Right ventricle myocardium superior (tissue), 1 donor: ENCODE measurements at regions not wholly inside any gene's neighbourhood (a gene's known extent, or its start where the extent isn't known, plus 50 kb on each side); places are given as distances from the start of the nearest gene placed in this dataset.
"Not testable (repeated sequence)": the region's sequence is repeated elsewhere in the genome, so short reads cannot be mapped to it uniquely, and the experiment has no call there.

Experiments used
- ATAC-seq: fragments of 200-7000 bp; cut with Tn5 transposase; one replicate; pipeline ENCODE4 v1.9.1; 2020; ENCODE audit warnings: mild to moderate bottlenecking; ENCODE audit not compliant: poor library complexity
- DNase-seq: peaks from one replicate; pipeline ENCODE4 v3.0.0-alpha.2; 2020
- intact Hi-C: fragments of 100-400 bp; cut with DNase I; formaldehyde crosslinking; loops from one replicate; pipeline ENCODE4 v1.11.2; 2022
- donor health status: DM: no; HTN: yes; CAD: no; lungs with severe emphysema.

- ATAC-seq, DNase-seq, intact Hi-C loops: not testable (repeated sequence)
Observed at GRCh38 chr7:76862241-76862640, 169.9 kb downstream of the SPDYE17 start.

- ATAC-seq, DNase-seq, intact Hi-C loops: not testable (repeated sequence)
Observed at GRCh38 chr7:76859933-76860332, 172.2 kb downstream of the SPDYE17 start.

- ATAC-seq, intact Hi-C loops, DNase-seq: not testable (repeated sequence)
Observed at GRCh38 chr7:76854631-76855030, 177.5 kb downstream of the SPDYE17 start.

- ATAC-seq, intact Hi-C loops, DNase-seq: not testable (repeated sequence)
Observed at GRCh38 chr7:76852787-76853584, 179.2 kb downstream of the SPDYE17 start.

- intact Hi-C loops, ATAC-seq, DNase-seq: not testable (repeated sequence)
Observed at GRCh38 chr7:76852362-76852761, 179.8 kb downstream of the SPDYE17 start.

GRCh38 chr7:76851617-76852016 is 180.5 kb downstream of the SPDYE17 start:
- DNase-seq, ATAC-seq, intact Hi-C loops: not testable (repeated sequence)

GRCh38 chr7:76849887-76850563 is 182.1 kb downstream of the SPDYE17 start:
- not testable (repeated sequence) for ATAC-seq

GRCh38 chr7:76839879-76840278 is 192.3 kb downstream of the SPDYE17 start:
- ATAC-seq, intact Hi-C loops, DNase-seq: not testable (repeated sequence)

More at GRCh38 chr7:76849887-76850563, 182.1 kb downstream of the SPDYE17 start:
- intact Hi-C loops, DNase-seq: not testable (repeated sequence)

- intact Hi-C loops, ATAC-seq, DNase-seq: not testable (repeated sequence)
Observed at GRCh38 chr7:76839214-76839613, 192.9 kb downstream of the SPDYE17 start.

- intact Hi-C loops, ATAC-seq, DNase-seq: not testable (repeated sequence)
Observed at GRCh38 chr7:76838357-76838756, 193.8 kb downstream of the SPDYE17 start.

GRCh38 chr7:76829233-76829632 is 202.2 kb upstream of the POMZP3 start:
- DNase-seq, intact Hi-C loops, ATAC-seq: not testable (repeated sequence)

- DNase-seq, ATAC-seq, intact Hi-C loops: not testable (repeated sequence)
Observed at GRCh38 chr7:76826181-76826580, 199.1 kb upstream of the POMZP3 start.

- DNase-seq, ATAC-seq, intact Hi-C loops: not testable (repeated sequence)
Observed at GRCh38 chr7:76809856-76810255, 182.8 kb upstream of the POMZP3 start.

- ATAC-seq, DNase-seq, intact Hi-C loops: not testable (repeated sequence)
Observed at GRCh38 chr7:76807588-76808100, 180.6 kb upstream of the POMZP3 start.

GRCh38 chr7:76806460-76806859 is 179.4 kb upstream of the POMZP3 start:
- ATAC-seq, DNase-seq, intact Hi-C loops: not testable (repeated sequence)

GRCh38 chr7:76806010-76806409 is 178.9 kb upstream of the POMZP3 start:
- ATAC-seq, intact Hi-C loops, DNase-seq: not testable (repeated sequence)

- intact Hi-C loops, ATAC-seq: not testable (repeated sequence)
Observed at GRCh38 chr7:76805262-76805661, 178.2 kb upstream of the POMZP3 start.

GRCh38 chr7:76797639-76798038 is 170.6 kb upstream of the POMZP3 start:
- DNase-seq, ATAC-seq, intact Hi-C loops: not testable (repeated sequence)

More at GRCh38 chr7:76805262-76805661, 178.2 kb upstream of the POMZP3 start:
- DNase-seq: peak; percentile 48

GRCh38 chr7:76780693-76781092 is 153.6 kb upstream of the POMZP3 start:
- DNase-seq, ATAC-seq, intact Hi-C loops: not testable (repeated sequence)
